ENCODE measurements at regions not wholly inside any gene's neighbourhood (a gene's known extent, or its start where the extent isn't known, plus 50 kb on each side); places are given as distances from the start of the nearest gene placed in this dataset.

GRCh38 chr20:61052776-61053442, 199.2 kb upstream of the CDH4 start:
- TF ChIP-seq ZFX (IDR thresholded peaks at IDR 0.05) (no peak), CTCF (conservative IDR thresholded peaks at IDR 0.05) (no peak)
- no peak overlapping the region for H3K27ac ChIP-seq

- TF ChIP-seq ZFX (IDR thresholded peaks at IDR 0.05) (no peak), CTCF (conservative IDR thresholded peaks at IDR 0.05) (no peak)
- H3K27ac ChIP-seq: no peak overlapping the region
These were observed 198.6 kb upstream of the CDH4 start for GRCh38 chr20:61053487-61053886.

- H3K27ac ChIP-seq: no peak overlapping the region
- no peak for TF ChIP-seq CTCF (conservative IDR thresholded peaks at IDR 0.05)
- no peak for TF ChIP-seq ZFX (IDR thresholded peaks at IDR 0.05)
These were observed 198.2 kb upstream of the CDH4 start for GRCh38 chr20:61053889-61054288.

GRCh38 chr20:61054411-61054810, 197.7 kb upstream of the CDH4 start:
- TF ChIP-seq ZFX (IDR thresholded peaks at IDR 0.05) (no peak), CTCF (conservative IDR thresholded peaks at IDR 0.05) (no peak)

GRCh38 chr20:61055180-61056010, 196.7 kb upstream of the CDH4 start:
- H3K27ac ChIP-seq: no peak overlapping the region
- TF ChIP-seq ZFX (IDR thresholded peaks at IDR 0.05) (no peak), CTCF (conservative IDR thresholded peaks at IDR 0.05) (no peak)

More at GRCh38 chr20:61054411-61054810, 197.7 kb upstream of the CDH4 start:
- H3K27ac ChIP-seq: no peak overlapping the region

GRCh38 chr20:61056116-61056515, 195.9 kb upstream of the CDH4 start:
- TF ChIP-seq CTCF (conservative IDR thresholded peaks at IDR 0.05) (no peak), ZFX (IDR thresholded peaks at IDR 0.05) (no peak)

More at GRCh38 chr20:61056116-61056515, 195.9 kb upstream of the CDH4 start:
- no peak overlapping the region for H3K27ac ChIP-seq
